Progenitor cell of endocrine pancreas (in vitro differentiated cells): ENCODE measurements at regions not wholly inside any gene's neighbourhood (a gene's known extent, or its start where the extent isn't known, plus 50 kb on each side); places are given as distances from the start of the nearest gene placed in this dataset.

Source experiments
- DNase-seq: peaks from one replicate; pipeline ENCODE4 v3.0.0; 2021; ENCODE audit warnings: low spot score; ENCODE audit not compliant: unreplicated experiment
- H3K27ac Mint-ChIP-seq: 2 replicates; pipeline ENCODE4 v1.8.0; 2021; ENCODE audit warnings: mild to moderate bottlenecking, moderate library complexity, mixed read lengths
- H3K27me3 Mint-ChIP-seq: 2 replicates; pipeline ENCODE4 v1.8.0; 2021; ENCODE audit warnings: mixed read lengths
- H3K36me3 Mint-ChIP-seq: 2 replicates; pipeline ENCODE4 v1.8.0; 2022; ENCODE audit warnings: mixed read lengths; ENCODE audit not compliant: insufficient read depth
- H3K4me1 Mint-ChIP-seq: 2 replicates; pipeline ENCODE4 v1.8.0; 2021; ENCODE audit warnings: low read depth, mixed read lengths
- H3K4me3 Mint-ChIP-seq: 2 replicates; pipeline ENCODE4 v1.8.0; 2021; ENCODE audit warnings: low read depth, mild to moderate bottlenecking, moderate library complexity, mixed read lengths
- H3K9me3 Mint-ChIP-seq: 2 replicates; pipeline ENCODE4 v1.8.0; 2021; ENCODE audit warnings: low read depth, mixed read lengths
- CTCF ChIP-seq: fragments of 200-600 bp; sonication (generic); IDR thresholded peaks from one replicate; pipeline ENCODE4 v1.5.0; 2021; ENCODE audit warnings: antibody characterized with exemption, mild to moderate bottlenecking; ENCODE audit not compliant: unreplicated experiment

- Mint-ChIP-seq H3K4me1 (peaks cover 1% of the 10 kb centered on the region), H3K9me3 (no peaks in the 10 kb centered on the region), H3K36me3 (no peaks in the 10 kb centered on the region), H3K27ac (no peak overlapping the region), H3K27me3 (peaks cover 16% of the 10 kb centered on the region), H3K4me3 (no peak overlapping the region)
- no peak for TF ChIP-seq CTCF
- no peak for DNase-seq
Observed at GRCh38 chr17:65279456-65279855, 142.3 kb downstream of the RGS9 start.

GRCh38 chr17:65278820-65279184, 141.6 kb downstream of the RGS9 start:
- DNase-seq: no peak
- TF ChIP-seq CTCF: no peak
- Mint-ChIP-seq H3K4me3 (no peak overlapping the region), H3K27me3 (peaks cover 16% of the 10 kb centered on the region), H3K9me3 (no peaks in the 10 kb centered on the region), H3K4me1 (peaks cover 1% of the 10 kb centered on the region), H3K27ac (no peak overlapping the region), H3K36me3 (no peaks in the 10 kb centered on the region)

GRCh38 chr17:65278050-65278819, 141.1 kb downstream of the RGS9 start:
- Mint-ChIP-seq H3K27me3 (peaks cover 16% of the 10 kb centered on the region), H3K9me3 (no peaks in the 10 kb centered on the region), H3K36me3 (no peaks in the 10 kb centered on the region), H3K4me3 (no peak overlapping the region), H3K27ac (no peak overlapping the region), H3K4me1 (peaks cover 1% of the 10 kb centered on the region)
- peak; percentile 81 for TF ChIP-seq CTCF
- peak; percentile 41 for DNase-seq

- no peak for DNase-seq
- TF ChIP-seq CTCF: no peak
- H3K4me1 Mint-ChIP-seq: peaks cover 1% of the 10 kb centered on the region
- peaks cover 16% of the 10 kb centered on the region for H3K27me3 Mint-ChIP-seq
- H3K27ac Mint-ChIP-seq: no peak overlapping the region
- no peaks in the 10 kb centered on the region for H3K9me3 Mint-ChIP-seq
- H3K36me3 Mint-ChIP-seq: no peaks in the 10 kb centered on the region
- H3K4me3 Mint-ChIP-seq: no peak overlapping the region
Observed at GRCh38 chr17:65277576-65277975, 140.4 kb downstream of the RGS9 start.
